Left ventricle myocardium inferior (tissue), 1 donor: ENCODE measurements at regions not wholly inside any gene's neighbourhood (a gene's known extent, or its start where the extent isn't known, plus 50 kb on each side); places are given as distances from the start of the nearest gene placed in this dataset.
"Not testable (repeated sequence)": the region's sequence is repeated elsewhere in the genome, so short reads cannot be mapped to it uniquely, and the experiment has no call there.

Experiments
- DNase-seq: peaks from one replicate; pipeline ENCODE4 v3.0.0-alpha.2; 2020
- H3K27ac ChIP-seq: fragments of 200-600 bp; replicated peaks from 2 replicates; pipeline ENCODE4 v1.8.0; 2021
- H3K27me3 ChIP-seq: fragments of 200-600 bp; 2 replicates; pipeline ENCODE4 v1.8.0; 2021; ENCODE audit warnings: low read depth
- H3K36me3 ChIP-seq: fragments of 200-600 bp; 2 replicates; pipeline ENCODE4 v1.8.0; 2021
- H3K4me1 ChIP-seq: fragments of 200-600 bp; 2 replicates; pipeline ENCODE4 v1.8.0; 2021
- H3K4me3 ChIP-seq: fragments of 200-600 bp; 2 replicates; pipeline ENCODE4 v1.8.0; 2021; ENCODE audit warnings: mild to moderate bottlenecking, moderate library complexity
- H3K9me3 ChIP-seq: fragments of 200-600 bp; replicated peaks from 2 replicates; pipeline ENCODE4 v1.8.0; 2021
- intact Hi-C: fragments of 100-400 bp; cut with micrococcal nuclease; formaldehyde crosslinking; loops from one replicate; pipeline ENCODE4 v1.11.0; 2022
- TF ChIP-seq, protein P1 (sequence below): fragments of 200-600 bp; IDR thresholded peaks from 2 replicates; pipeline ENCODE4 v1.8.0; 2021; ENCODE audit warnings: antibody characterized with exemption, mild to moderate bottlenecking, borderline replicate concordance
- donor health status: DM: no; HTN: yes; CAD: no; lungs with severe emphysema.

DNA sequence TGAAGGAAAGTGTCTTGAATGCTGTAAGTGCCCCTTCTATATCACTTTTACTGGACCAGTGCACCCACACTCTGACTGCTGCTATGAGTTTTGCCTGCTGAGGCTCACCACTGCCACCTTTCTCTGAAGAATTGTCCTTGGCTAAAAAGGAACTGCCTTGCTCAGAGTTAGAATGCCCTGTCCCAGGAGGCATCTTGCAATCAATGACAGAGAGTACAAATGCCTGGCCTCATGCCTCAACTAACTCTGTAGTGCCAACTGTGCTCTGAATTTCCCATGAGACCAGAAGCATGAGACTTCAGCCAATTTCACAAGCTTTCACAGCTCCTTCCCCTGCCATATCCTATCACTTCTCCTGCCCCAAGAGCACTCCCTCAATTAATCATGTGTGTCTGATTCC lies 569.7 kb downstream of the ZNF608 start:
- TF ChIP-seq, protein P1, sequence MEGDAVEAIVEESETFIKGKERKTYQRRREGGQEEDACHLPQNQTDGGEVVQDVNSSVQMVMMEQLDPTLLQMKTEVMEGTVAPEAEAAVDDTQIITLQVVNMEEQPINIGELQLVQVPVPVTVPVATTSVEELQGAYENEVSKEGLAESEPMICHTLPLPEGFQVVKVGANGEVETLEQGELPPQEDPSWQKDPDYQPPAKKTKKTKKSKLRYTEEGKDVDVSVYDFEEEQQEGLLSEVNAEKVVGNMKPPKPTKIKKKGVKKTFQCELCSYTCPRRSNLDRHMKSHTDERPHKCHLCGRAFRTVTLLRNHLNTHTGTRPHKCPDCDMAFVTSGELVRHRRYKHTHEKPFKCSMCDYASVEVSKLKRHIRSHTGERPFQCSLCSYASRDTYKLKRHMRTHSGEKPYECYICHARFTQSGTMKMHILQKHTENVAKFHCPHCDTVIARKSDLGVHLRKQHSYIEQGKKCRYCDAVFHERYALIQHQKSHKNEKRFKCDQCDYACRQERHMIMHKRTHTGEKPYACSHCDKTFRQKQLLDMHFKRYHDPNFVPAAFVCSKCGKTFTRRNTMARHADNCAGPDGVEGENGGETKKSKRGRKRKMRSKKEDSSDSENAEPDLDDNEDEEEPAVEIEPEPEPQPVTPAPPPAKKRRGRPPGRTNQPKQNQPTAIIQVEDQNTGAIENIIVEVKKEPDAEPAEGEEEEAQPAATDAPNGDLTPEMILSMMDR: peak; percentile 53
- H3K36me3 ChIP-seq: no peaks in the 10 kb centered on the region
- H3K9me3 ChIP-seq: peaks cover 33% of the 10 kb centered on the region
- peak; percentile 28 for DNase-seq
- H3K4me1 ChIP-seq: peaks cover 6% of the 10 kb centered on the region
- intact Hi-C loops: no loop called here
- H3K27me3 ChIP-seq: no peaks in the 10 kb centered on the region
- no peak overlapping the region for H3K4me3 ChIP-seq
- no peak overlapping the region for H3K27ac ChIP-seq

DNA sequence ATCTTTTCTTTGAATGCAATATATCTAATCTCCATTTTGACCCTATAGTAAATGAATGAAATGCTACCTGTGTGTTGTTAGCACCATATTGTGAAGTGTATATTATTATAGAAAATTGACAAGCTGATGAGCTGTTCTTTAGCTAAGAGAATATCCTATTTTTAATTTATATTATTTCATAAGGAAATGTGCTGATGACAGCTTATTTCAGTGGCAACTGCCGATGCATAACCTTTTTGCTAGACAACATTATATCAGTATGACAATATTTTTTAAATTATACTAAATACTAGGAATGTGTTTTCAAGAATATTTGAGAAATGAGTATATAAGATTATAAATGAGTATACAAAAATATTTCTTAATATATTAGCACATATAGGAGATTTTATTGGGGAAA lies 573.1 kb downstream of the ZNF608 start:
- peaks cover 6% of the 10 kb centered on the region for H3K4me1 ChIP-seq
- intact Hi-C loops: no loop called here
- no peak overlapping the region for H3K27ac ChIP-seq
- H3K27me3 ChIP-seq: no peaks in the 10 kb centered on the region
- no peaks in the 10 kb centered on the region for H3K36me3 ChIP-seq
- TF ChIP-seq, protein P1: no peak
- H3K9me3 ChIP-seq: peaks cover 55% of the 10 kb centered on the region
- DNase-seq: no peak
- H3K4me3 ChIP-seq: no peak overlapping the region

DNA sequence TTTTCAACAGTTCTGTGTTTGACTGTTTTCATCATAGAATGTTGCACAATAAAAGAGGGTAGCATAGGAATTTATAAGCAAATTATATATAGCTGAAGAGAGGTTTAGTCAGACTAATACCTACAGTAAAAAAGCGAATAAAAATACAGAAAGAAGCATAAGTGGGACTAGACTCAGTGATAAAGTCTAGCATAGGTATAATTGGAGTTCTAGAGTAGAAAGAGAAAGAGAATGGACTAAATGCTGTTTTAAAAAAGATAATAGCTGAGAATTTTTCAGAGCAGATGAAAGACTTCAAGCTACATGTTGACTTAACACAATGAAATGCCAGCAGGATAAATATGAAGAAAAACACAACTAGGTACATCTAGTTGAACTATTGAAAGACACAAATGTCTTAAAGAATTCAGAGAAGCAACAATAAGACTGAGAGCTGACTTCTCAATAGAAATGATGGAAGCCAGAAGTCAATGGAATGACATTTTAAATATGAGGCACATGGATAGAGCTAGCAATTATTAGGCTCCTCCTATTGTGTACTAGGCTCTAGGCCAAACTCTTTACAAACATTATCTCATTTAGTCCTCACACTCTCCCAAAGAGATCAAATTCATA lies 573.9 kb downstream of the ZNF608 start:
- Histone ChIP-seq H3K27me3 (no peaks in the 10 kb centered on the region), H3K36me3 (no peaks in the 10 kb centered on the region), H3K4me1 (peaks cover 6% of the 10 kb centered on the region), H3K4me3 (no peak overlapping the region), H3K9me3 (peaks cover 61% of the 10 kb centered on the region), H3K27ac (no peak overlapping the region)
- TF ChIP-seq, protein P1: no peak
- intact Hi-C loops: no loop called here
- DNase-seq: no peak

DNA sequence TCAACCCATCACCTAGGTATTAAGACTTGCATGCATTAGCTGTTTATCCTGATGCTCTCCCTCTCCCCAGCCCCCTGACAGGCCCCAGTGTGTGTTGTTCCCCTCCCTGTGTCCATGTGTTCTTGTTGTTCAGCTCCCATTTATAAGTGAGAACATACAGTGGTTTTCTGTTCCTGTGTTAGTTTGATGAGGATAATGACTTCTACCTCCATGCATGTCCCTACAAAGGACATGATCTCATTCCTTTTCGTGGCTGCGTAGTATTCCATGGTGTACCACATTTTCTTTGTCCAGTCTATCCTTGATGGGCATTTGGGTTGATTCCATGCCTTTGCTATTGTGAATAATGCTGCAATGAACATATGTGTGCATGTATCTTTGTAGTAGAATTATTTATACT lies 578.3 kb downstream of the ZNF608 start:
- H3K36me3 ChIP-seq, DNase-seq, H3K27me3 ChIP-seq, H3K4me1 ChIP-seq, intact Hi-C loops, H3K4me3 ChIP-seq, H3K27ac ChIP-seq: not testable (repeated sequence)
- peaks cover 42% of the 10 kb centered on the region for H3K9me3 ChIP-seq

DNA sequence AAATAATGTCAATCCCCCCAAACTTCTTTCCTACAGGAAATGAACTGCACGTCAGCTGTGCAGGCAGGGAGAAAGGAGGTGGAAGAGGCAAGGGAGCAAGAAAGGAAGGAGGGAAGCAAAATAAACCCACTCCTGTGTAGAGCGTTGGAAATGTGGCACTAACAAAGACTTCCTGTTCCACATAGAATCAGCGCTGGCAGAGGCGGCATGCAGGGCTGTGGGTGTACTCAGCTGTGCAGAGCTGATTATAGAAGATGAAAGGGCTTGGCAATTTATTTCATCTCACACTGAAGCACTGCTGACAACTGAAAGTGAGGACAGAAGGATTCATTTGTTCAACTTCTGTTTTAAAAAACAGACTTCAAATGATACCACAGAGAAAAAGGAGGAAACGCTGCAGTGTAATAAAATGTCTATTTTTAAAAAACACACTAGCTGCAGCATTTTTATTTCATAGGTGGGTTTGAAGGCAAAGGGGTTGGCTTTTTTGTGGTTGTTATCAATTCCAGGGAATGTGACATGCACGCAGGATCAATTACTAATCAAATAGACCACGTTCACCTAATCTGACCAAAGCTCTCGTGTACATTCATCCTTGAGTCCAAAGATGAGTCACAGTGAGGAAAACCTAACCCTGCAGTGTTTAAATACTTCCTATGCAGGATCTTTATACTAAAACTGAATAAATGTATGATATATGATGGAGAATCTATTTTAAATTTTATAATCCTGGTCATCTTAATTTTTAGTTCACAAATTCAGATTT lies 583.5 kb downstream of the ZNF608 start:
- peak overlapping the region; percentile 17 for H3K4me3 ChIP-seq
- no peaks in the 10 kb centered on the region for H3K27me3 ChIP-seq
- peaks cover 2% of the 10 kb centered on the region for H3K9me3 ChIP-seq
- peak; percentile 32 for DNase-seq
- H3K27ac ChIP-seq: no peak overlapping the region
- no peaks in the 10 kb centered on the region for H3K36me3 ChIP-seq
- intact Hi-C loops: no loop called here
- peaks cover 10% of the 10 kb centered on the region for H3K4me1 ChIP-seq
- TF ChIP-seq, protein P1: no peak

DNA sequence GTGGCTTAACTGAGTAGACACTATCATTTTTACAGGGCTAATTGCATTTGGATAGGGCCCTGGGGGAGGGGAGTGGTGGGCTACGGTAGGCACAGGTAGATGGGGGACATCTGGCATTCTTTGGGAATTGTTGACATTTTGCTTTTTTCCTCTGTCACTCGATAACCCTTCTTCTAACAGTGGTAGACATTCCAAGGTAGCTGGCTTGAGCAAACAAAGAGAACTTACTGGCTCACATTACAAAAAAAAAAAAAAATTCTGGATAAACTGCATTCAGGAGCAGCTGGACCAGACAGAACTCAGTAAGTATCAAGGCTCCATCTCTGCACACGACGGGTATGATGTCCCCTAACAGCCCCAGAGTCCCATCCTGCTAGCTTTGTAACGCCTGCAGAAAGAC lies 585.2 kb downstream of the ZNF608 start:
- Histone ChIP-seq H3K4me3 (no peak overlapping the region), H3K9me3 (peaks cover 4% of the 10 kb centered on the region), H3K4me1 (peaks cover 21% of the 10 kb centered on the region), H3K27ac (no peak overlapping the region), H3K36me3 (no peaks in the 10 kb centered on the region), H3K27me3 (no peaks in the 10 kb centered on the region)
- TF ChIP-seq, protein P1: no peak
- intact Hi-C loops: no loop called here
- DNase-seq: no peak
